GM20000 (cell line): ENCODE measurements at regions not wholly inside any gene's neighbourhood (a gene's known extent, or its start where the extent isn't known, plus 50 kb on each side); places are given as distances from the start of the nearest gene placed in this dataset.

ENCODE experiments used
- DNase-seq: peaks from one replicate; pipeline ENCODE4 v3.0.0; 2012; ENCODE audit warnings: low spot score
- CTCF ChIP-seq: IDR thresholded peaks from 2 replicates; pipeline ENCODE4 v1.5.1; 2012; ENCODE audit warnings: mild to moderate bottlenecking, control low read depth; ENCODE audit errors: extremely low read depth, missing control alignments

GRCh38 chr6:85396159-85396808 is 53.6 kb upstream of the NT5E start:
- no peak for DNase-seq
- TF ChIP-seq CTCF, result no peak

- no peak for TF ChIP-seq CTCF
- no peak for DNase-seq
Observed at GRCh38 chr6:85395746-85396145, 54.1 kb upstream of the NT5E start.

GRCh38 chr6:85394853-85395538 is 54.9 kb upstream of the NT5E start:
- no peak for DNase-seq

GRCh38 chr6:85394199-85394598 is 55.7 kb upstream of the NT5E start:
- TF ChIP-seq CTCF, result no peak
- DNase-seq, result no peak

More at GRCh38 chr6:85394853-85395538, 54.9 kb upstream of the NT5E start:
- TF ChIP-seq CTCF, result no peak

GRCh38 chr6:85392379-85392778 is 57.5 kb upstream of the NT5E start:
- TF ChIP-seq CTCF, result no peak
- DNase-seq, result no peak

GRCh38 chr6:85390775-85391174 is 59.1 kb upstream of the NT5E start:
- no peak for DNase-seq
- TF ChIP-seq CTCF, result no peak

GRCh38 chr6:85390105-85390728 is 59.7 kb upstream of the NT5E start:
- DNase-seq, result no peak
- TF ChIP-seq CTCF, result no peak
